ENCODE measurements at regions not wholly inside any gene's neighbourhood (a gene's known extent, or its start where the extent isn't known, plus 50 kb on each side); places are given as distances from the start of the nearest gene placed in this dataset.

DNA sequence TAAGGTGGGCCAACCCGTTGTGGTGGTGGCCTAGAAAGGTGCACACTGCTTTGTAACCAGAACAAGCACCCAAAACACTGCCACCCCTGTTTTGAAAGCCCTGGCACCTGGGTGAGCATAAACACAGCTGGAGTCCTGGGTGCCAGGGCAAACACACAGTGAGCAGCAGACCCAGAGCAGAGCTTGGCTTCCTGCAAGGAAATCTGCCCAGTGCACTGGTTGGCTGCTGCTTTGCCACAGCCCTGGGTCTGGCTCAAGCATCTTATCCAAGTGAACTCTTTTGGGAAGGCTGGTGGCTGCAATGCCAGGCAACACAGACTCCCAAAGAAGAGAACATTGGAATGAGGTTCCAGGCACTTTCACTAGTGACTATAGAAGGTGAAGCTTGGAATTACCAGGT is 145.5 kb upstream of the PDE1C start:
- Histone ChIP-seq H2BK5ac (ENCODE audit: low read depth, low read length, poor library complexity) (no peak overlapping the region), H2AFZ (ENCODE audit: insufficient read depth, low read length, poor library complexity) (no peak overlapping the region), H3K79me1 (ENCODE audit: low read length) (no peaks in the 10 kb centered on the region), H2BK120ac (ENCODE audit: insufficient read depth, low read length, poor library complexity) (no peak overlapping the region), H3K9ac (ENCODE audit: low read length) (no peak overlapping the region), H3K4me2 (ENCODE audit: low read length) (no peak overlapping the region), H3K18ac (ENCODE audit: low read length) (no peak overlapping the region), H4K91ac (ENCODE audit: low read depth, low read length) (no peak overlapping the region), H3K23ac (ENCODE audit: low read length) (no peak overlapping the region), H4K12ac (ENCODE audit: low read depth, low read length) (no peak overlapping the region), H3K4me1 (ENCODE audit: control insufficient read depth in 1 of 2, insufficient read depth in 2 of 2, low read length in 2 of 2) (no peaks in the 10 kb centered on the region), H3K4me3 (ENCODE audit: low read depth, low read length) (no peak overlapping the region), H4K8ac (ENCODE audit: low read depth, low read length) (no peak overlapping the region), H3K36me3 (ENCODE audit: control insufficient read depth in 1 of 2, insufficient read depth in 2 of 2, low read length in 2 of 2) (no peaks in the 10 kb centered on the region), H3K9me3 (ENCODE audit: insufficient read depth, low read depth, low read length) (no peaks in the 10 kb centered on the region), H3K4ac (ENCODE audit: low read depth, low read length) (no peak overlapping the region), H3K79me2 (ENCODE audit: control insufficient read depth, insufficient read depth, low read length, poor library complexity) (no peaks in the 10 kb centered on the region), H2BK12ac (ENCODE audit: low read length) (no peak overlapping the region), H3K14ac (ENCODE audit: low read length) (no peak overlapping the region), H3K27ac (ENCODE audit: low read depth, low read length) (no peak overlapping the region), H2AK5ac (ENCODE audit: low read length) (no peak overlapping the region), H3K27me3 (ENCODE audit: insufficient read depth, low read length) (no peaks in the 10 kb centered on the region)
- no CpG with 5 or more reads among the region's 1 CpG for WGBS (ENCODE audit: extremely low coverage, insufficient coverage, insufficient read length)
- no peak for DNase-seq

DNA sequence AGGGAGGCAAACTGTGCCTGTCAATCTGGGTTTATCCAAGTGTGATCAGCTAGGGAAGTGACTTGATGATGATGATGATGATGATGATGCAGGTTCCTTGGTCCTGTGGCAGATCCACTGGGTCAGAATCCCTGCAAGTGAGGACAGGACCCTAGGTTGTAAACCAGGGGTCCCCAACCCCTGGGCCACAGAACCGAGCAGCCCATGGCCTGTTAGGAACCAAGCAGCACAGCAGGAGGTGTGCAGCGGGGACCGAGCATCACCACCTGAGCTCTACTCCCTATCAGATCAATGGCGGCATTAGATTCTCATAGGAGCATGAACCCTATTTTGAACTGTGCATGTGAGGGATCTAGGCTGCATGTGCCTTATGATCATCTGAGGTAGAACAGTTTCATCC is 144.7 kb upstream of the PDE1C start:
- Histone ChIP-seq H3K4ac (ENCODE audit: low read depth, low read length) (no peak overlapping the region), H3K27me3 (ENCODE audit: insufficient read depth, low read length) (no peaks in the 10 kb centered on the region), H3K79me1 (ENCODE audit: low read length) (no peaks in the 10 kb centered on the region), H3K4me3 (ENCODE audit: low read depth, low read length) (no peak overlapping the region), H2AFZ (ENCODE audit: insufficient read depth, low read length, poor library complexity) (no peak overlapping the region), H3K4me2 (ENCODE audit: low read length) (no peak overlapping the region), H3K79me2 (ENCODE audit: control insufficient read depth, insufficient read depth, low read length, poor library complexity) (no peaks in the 10 kb centered on the region), H4K12ac (ENCODE audit: low read depth, low read length) (no peak overlapping the region), H3K36me3 (ENCODE audit: control insufficient read depth in 1 of 2, insufficient read depth in 2 of 2, low read length in 2 of 2) (no peaks in the 10 kb centered on the region), H2AK5ac (ENCODE audit: low read length) (no peak overlapping the region), H3K14ac (ENCODE audit: low read length) (no peak overlapping the region), H4K91ac (ENCODE audit: low read depth, low read length) (no peak overlapping the region), H3K4me1 (ENCODE audit: control insufficient read depth in 1 of 2, insufficient read depth in 2 of 2, low read length in 2 of 2) (no peaks in the 10 kb centered on the region), H2BK120ac (ENCODE audit: insufficient read depth, low read length, poor library complexity) (no peak overlapping the region), H2BK5ac (ENCODE audit: low read depth, low read length, poor library complexity) (no peak overlapping the region), H3K18ac (ENCODE audit: low read length) (no peak overlapping the region), H3K9me3 (ENCODE audit: insufficient read depth, low read depth, low read length) (no peaks in the 10 kb centered on the region), H3K27ac (ENCODE audit: low read depth, low read length) (no peak overlapping the region), H2BK12ac (ENCODE audit: low read length) (no peak overlapping the region), H3K23ac (ENCODE audit: low read length) (no peak overlapping the region), H4K8ac (ENCODE audit: low read depth, low read length) (no peak overlapping the region), H3K9ac (ENCODE audit: low read length) (peak overlapping the region; percentile 62)
- no CpG with 5 or more reads among the region's 4 CpGs for WGBS (ENCODE audit: extremely low coverage, insufficient coverage, insufficient read length)
- DNase-seq, result no peak

GRCh38 chr7:32212321-32212720 is 142.1 kb upstream of the PDE1C start:
- H3K4me3 ChIP-seq (ENCODE audit: low read depth, low read length), result no peak overlapping the region

GRCh38 chr7:32206987-32207386 is 136.8 kb upstream of the PDE1C start:
- H3K4ac ChIP-seq (ENCODE audit: low read depth, low read length), result no peak overlapping the region
- no peaks in the 10 kb centered on the region for H3K36me3 ChIP-seq (ENCODE audit: control insufficient read depth in 1 of 2, insufficient read depth in 2 of 2, low read length in 2 of 2)
- no peak overlapping the region for H3K23ac ChIP-seq (ENCODE audit: low read length)
- no peak overlapping the region for H4K12ac ChIP-seq (ENCODE audit: low read depth, low read length)
- no peak overlapping the region for H3K4me3 ChIP-seq (ENCODE audit: low read depth, low read length)
- H3K79me1 ChIP-seq (ENCODE audit: low read length), result no peaks in the 10 kb centered on the region
- H3K9me3 ChIP-seq (ENCODE audit: insufficient read depth, low read depth, low read length), result no peaks in the 10 kb centered on the region
- no peak overlapping the region for H4K91ac ChIP-seq (ENCODE audit: low read depth, low read length)
- no peak overlapping the region for H2BK5ac ChIP-seq (ENCODE audit: low read depth, low read length, poor library complexity)
- no peaks in the 10 kb centered on the region for H3K79me2 ChIP-seq (ENCODE audit: control insufficient read depth, insufficient read depth, low read length, poor library complexity)
- H2BK120ac ChIP-seq (ENCODE audit: insufficient read depth, low read length, poor library complexity), result no peak overlapping the region
- no peak for DNase-seq
- H3K4me1 ChIP-seq (ENCODE audit: control insufficient read depth in 1 of 2, insufficient read depth in 2 of 2, low read length in 2 of 2), result no peaks in the 10 kb centered on the region
- H3K14ac ChIP-seq (ENCODE audit: low read length), result no peak overlapping the region
- H3K27me3 ChIP-seq (ENCODE audit: insufficient read depth, low read length), result no peaks in the 10 kb centered on the region
- no peak overlapping the region for H4K8ac ChIP-seq (ENCODE audit: low read depth, low read length)
- no CpG with 5 or more reads among the region's 8 CpGs for WGBS (ENCODE audit: extremely low coverage, insufficient coverage, insufficient read length)
- no peak overlapping the region for H2BK12ac ChIP-seq (ENCODE audit: low read length)
- no peak overlapping the region for H2AK5ac ChIP-seq (ENCODE audit: low read length)
- H3K18ac ChIP-seq (ENCODE audit: low read length), result no peak overlapping the region
- H2AFZ ChIP-seq (ENCODE audit: insufficient read depth, low read length, poor library complexity), result no peak overlapping the region
- H3K27ac ChIP-seq (ENCODE audit: low read depth, low read length), result no peak overlapping the region
- no peak overlapping the region for H3K9ac ChIP-seq (ENCODE audit: low read length)
- no peak overlapping the region for H3K4me2 ChIP-seq (ENCODE audit: low read length)

More at GRCh38 chr7:32212321-32212720, 142.1 kb upstream of the PDE1C start:
- Histone ChIP-seq H2BK5ac (ENCODE audit: low read depth, low read length, poor library complexity) (no peak overlapping the region), H3K4me2 (ENCODE audit: low read length) (no peak overlapping the region), H3K18ac (ENCODE audit: low read length) (no peak overlapping the region), H3K79me2 (ENCODE audit: control insufficient read depth, insufficient read depth, low read length, poor library complexity) (no peaks in the 10 kb centered on the region), H2AFZ (ENCODE audit: insufficient read depth, low read length, poor library complexity) (no peak overlapping the region), H3K14ac (ENCODE audit: low read length) (no peak overlapping the region), H3K4ac (ENCODE audit: low read depth, low read length) (no peak overlapping the region), H2AK5ac (ENCODE audit: low read length) (no peak overlapping the region), H3K79me1 (ENCODE audit: low read length) (no peaks in the 10 kb centered on the region), H4K8ac (ENCODE audit: low read depth, low read length) (no peak overlapping the region), H4K91ac (ENCODE audit: low read depth, low read length) (no peak overlapping the region), H3K36me3 (ENCODE audit: control insufficient read depth in 1 of 2, insufficient read depth in 2 of 2, low read length in 2 of 2) (no peaks in the 10 kb centered on the region), H3K27ac (ENCODE audit: low read depth, low read length) (no peak overlapping the region), H3K9ac (ENCODE audit: low read length) (no peak overlapping the region), H4K12ac (ENCODE audit: low read depth, low read length) (no peak overlapping the region), H3K9me3 (ENCODE audit: insufficient read depth, low read depth, low read length) (no peaks in the 10 kb centered on the region), H2BK120ac (ENCODE audit: insufficient read depth, low read length, poor library complexity) (no peak overlapping the region), H2BK12ac (ENCODE audit: low read length) (no peak overlapping the region), H3K27me3 (ENCODE audit: insufficient read depth, low read length) (no peaks in the 10 kb centered on the region), H3K23ac (ENCODE audit: low read length) (no peak overlapping the region), H3K4me1 (ENCODE audit: control insufficient read depth in 1 of 2, insufficient read depth in 2 of 2, low read length in 2 of 2) (no peaks in the 10 kb centered on the region)
- no CpG with 5 or more reads among the region's 7 CpGs for WGBS (ENCODE audit: extremely low coverage, insufficient coverage, insufficient read length)
- no peak for DNase-seq
